ENCODE measurements at regions not wholly inside any gene's neighbourhood (a gene's known extent, or its start where the extent isn't known, plus 50 kb on each side); places are given as distances from the start of the nearest gene placed in this dataset.

DNA sequence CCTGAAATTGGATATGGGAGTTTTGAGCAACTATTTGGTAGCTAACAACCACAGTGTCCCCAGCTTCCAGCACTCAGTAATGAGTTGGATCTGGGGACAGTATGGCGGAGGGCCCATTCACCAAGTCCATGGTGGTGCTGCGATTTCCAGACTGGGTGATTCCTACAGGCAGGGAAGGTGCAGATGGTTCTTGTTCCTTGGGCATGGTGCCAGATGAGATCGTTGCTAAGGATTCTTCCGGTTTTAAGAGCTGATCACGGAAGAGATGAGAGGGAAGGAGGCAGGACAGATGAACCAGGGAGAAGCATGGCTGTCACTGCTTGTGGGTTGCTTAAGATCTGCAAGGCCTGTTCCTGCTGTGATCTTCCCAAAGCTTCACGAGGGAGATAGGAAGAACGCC lies 380.3 kb downstream of the TCERG1L start:
- Histone ChIP-seq H2BK20ac (ENCODE audit: low read depth, low read length) (no peak overlapping the region), H2AK9ac (replicated peaks; ENCODE audit: low read depth, low read length, poor library complexity) (no peak overlapping the region), H3K4me2 (ENCODE audit: low read depth, low read length) (no peak overlapping the region), H2BK120ac (ENCODE audit: low read depth, low read length) (no peak overlapping the region), H2BK5ac (ENCODE audit: low read depth, low read length, poor library complexity, severe bottlenecking) (no peak overlapping the region), H3K14ac (replicated peaks; ENCODE audit: low read depth, low read length) (no peak overlapping the region), H3K9me1 (ENCODE audit: insufficient read depth, low read length) (no peaks in the 10 kb centered on the region), H3K4me1 (ENCODE audit: control insufficient read depth, insufficient read depth, low read length) (no peaks in the 10 kb centered on the region), H4K91ac (ENCODE audit: insufficient read depth, low read depth, low read length) (no peak overlapping the region), H3K27me3 (ENCODE audit: control insufficient read depth, insufficient read depth, low read length) (no peaks in the 10 kb centered on the region), H3K23ac (ENCODE audit: low read depth, low read length) (no peak overlapping the region), H3K4ac (ENCODE audit: low read depth, low read length) (no peak overlapping the region), H4K20me1 (ENCODE audit: insufficient read depth, low read length) (no peaks in the 10 kb centered on the region), H2AK5ac (ENCODE audit: low read depth, low read length) (no peak overlapping the region), H3K9ac (ENCODE audit: low read depth, low read length) (no peak overlapping the region), H3K36me3 (ENCODE audit: control insufficient read depth, insufficient read depth, low read length) (no peaks in the 10 kb centered on the region), H3K18ac (ENCODE audit: low read depth, low read length) (no peak overlapping the region), H2BK15ac (ENCODE audit: low read depth, low read length) (no peak overlapping the region), H4K8ac (ENCODE audit: low read depth in 2 of 2, low read length in 2 of 2) (no peak overlapping the region), H3K4me3 (ENCODE audit: insufficient read depth, low read depth, low read length) (no peak overlapping the region), H3K27ac (ENCODE audit: insufficient read depth, low read length) (no peak overlapping the region), H4K5ac (ENCODE audit: low read depth, low read length) (no peak overlapping the region), H3K9me3 (ENCODE audit: control insufficient read depth, insufficient read depth, low read length) (peaks cover 54% of the 10 kb centered on the region), H3K56ac (ENCODE audit: extremely low read depth, insufficient read depth, low read length) (no peak overlapping the region), H3K79me1 (ENCODE audit: low read depth in 1 of 2, low read length in 2 of 2) (no peaks in the 10 kb centered on the region), H2AFZ (replicated peaks; ENCODE audit: low read length, poor library complexity) (no peak overlapping the region)
- ChIA-PET POLR2A (ENCODE audit: unreplicated experiment) (no interaction called here), CTCF (no interaction called here)
- intact Hi-C loops (cut with micrococcal nuclease) (no loop called here), in situ Hi-C loops (cut with MboI; ENCODE audit: low sequenced_read_pairs) (no loop called here), dilution Hi-C loops (cut with HindIII; ENCODE audit: low sequenced_read_pairs, unreplicated experiment) (no loop called here)
- ATAC-seq (ENCODE audit: low read depth): no peak
- no CpG with 5 or more reads among the region's 7 CpGs for WGBS, 2 experiments (ENCODE audit: extremely low coverage in 2 of 2, insufficient read length in 1 of 2)
- no peak for DNase-seq
- TF ChIP-seq NFE2L2 (IDR thresholded peaks at IDR 0.05; ENCODE audit: low read depth, low read length) (no peak), RFX5 (IDR thresholded peaks at IDR 0.05; ENCODE audit: low read depth, low read length) (no peak), MAFK (IDR thresholded peaks at IDR 0.05; ENCODE audit: low read depth, low read length) (no peak), BHLHE40 (IDR thresholded peaks at IDR 0.05; ENCODE audit: low read depth, low read length) (no peak), CEBPB (IDR thresholded peaks at IDR 0.05; ENCODE audit: low read depth, low read length) (no peak), SMC3 (IDR thresholded peaks at IDR 0.05; ENCODE audit: low read depth, low read length) (no peak), MXI1 (IDR thresholded peaks at IDR 0.05; ENCODE audit: borderline replicate concordance, low read depth, low read length) (no peak), RCOR1 (IDR thresholded peaks at IDR 0.05; ENCODE audit: insufficient replicate concordance, low read length) (no peak), CHD1 (IDR thresholded peaks at IDR 0.05; ENCODE audit: low read depth, low read length) (no peak), MAZ (IDR thresholded peaks at IDR 0.05; ENCODE audit: borderline replicate concordance, low read depth, low read length) (no peak), RAD21 (IDR thresholded peaks at IDR 0.05; ENCODE audit: low read length) (no peak), POLR2A (IDR thresholded peaks at IDR 0.05; ENCODE audit: low read depth, low read length) (no peak), FOS (IDR thresholded peaks at IDR 0.05; ENCODE audit: low read depth, low read length) (no peak)
- TF ChIP-seq, protein P1, sequence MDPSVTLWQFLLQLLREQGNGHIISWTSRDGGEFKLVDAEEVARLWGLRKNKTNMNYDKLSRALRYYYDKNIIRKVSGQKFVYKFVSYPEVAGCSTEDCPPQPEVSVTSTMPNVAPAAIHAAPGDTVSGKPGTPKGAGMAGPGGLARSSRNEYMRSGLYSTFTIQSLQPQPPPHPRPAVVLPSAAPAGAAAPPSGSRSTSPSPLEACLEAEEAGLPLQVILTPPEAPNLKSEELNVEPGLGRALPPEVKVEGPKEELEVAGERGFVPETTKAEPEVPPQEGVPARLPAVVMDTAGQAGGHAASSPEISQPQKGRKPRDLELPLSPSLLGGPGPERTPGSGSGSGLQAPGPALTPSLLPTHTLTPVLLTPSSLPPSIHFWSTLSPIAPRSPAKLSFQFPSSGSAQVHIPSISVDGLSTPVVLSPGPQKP (IDR thresholded peaks at IDR 0.05; ENCODE audit: borderline replicate concordance, low read depth, low read length): no peak
- TF ChIP-seq, protein P2, sequence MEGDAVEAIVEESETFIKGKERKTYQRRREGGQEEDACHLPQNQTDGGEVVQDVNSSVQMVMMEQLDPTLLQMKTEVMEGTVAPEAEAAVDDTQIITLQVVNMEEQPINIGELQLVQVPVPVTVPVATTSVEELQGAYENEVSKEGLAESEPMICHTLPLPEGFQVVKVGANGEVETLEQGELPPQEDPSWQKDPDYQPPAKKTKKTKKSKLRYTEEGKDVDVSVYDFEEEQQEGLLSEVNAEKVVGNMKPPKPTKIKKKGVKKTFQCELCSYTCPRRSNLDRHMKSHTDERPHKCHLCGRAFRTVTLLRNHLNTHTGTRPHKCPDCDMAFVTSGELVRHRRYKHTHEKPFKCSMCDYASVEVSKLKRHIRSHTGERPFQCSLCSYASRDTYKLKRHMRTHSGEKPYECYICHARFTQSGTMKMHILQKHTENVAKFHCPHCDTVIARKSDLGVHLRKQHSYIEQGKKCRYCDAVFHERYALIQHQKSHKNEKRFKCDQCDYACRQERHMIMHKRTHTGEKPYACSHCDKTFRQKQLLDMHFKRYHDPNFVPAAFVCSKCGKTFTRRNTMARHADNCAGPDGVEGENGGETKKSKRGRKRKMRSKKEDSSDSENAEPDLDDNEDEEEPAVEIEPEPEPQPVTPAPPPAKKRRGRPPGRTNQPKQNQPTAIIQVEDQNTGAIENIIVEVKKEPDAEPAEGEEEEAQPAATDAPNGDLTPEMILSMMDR (conservative IDR thresholded peaks at IDR 0.05; ENCODE audit: low read depth, low read length): no peak
- TF ChIP-seq, protein P3, sequence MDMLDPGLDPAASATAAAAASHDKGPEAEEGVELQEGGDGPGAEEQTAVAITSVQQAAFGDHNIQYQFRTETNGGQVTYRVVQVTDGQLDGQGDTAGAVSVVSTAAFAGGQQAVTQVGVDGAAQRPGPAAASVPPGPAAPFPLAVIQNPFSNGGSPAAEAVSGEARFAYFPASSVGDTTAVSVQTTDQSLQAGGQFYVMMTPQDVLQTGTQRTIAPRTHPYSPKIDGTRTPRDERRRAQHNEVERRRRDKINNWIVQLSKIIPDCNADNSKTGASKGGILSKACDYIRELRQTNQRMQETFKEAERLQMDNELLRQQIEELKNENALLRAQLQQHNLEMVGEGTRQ (IDR thresholded peaks at IDR 0.05; ENCODE audit: low read depth, low read length): no peak
- BruUV-seq (replicated peaks): no TSS peak
